Right lobe of liver (tissue), 4 donors: ENCODE measurements at regions not wholly inside any gene's neighbourhood (a gene's known extent, or its start where the extent isn't known, plus 50 kb on each side); places are given as distances from the start of the nearest gene placed in this dataset.

Experiments
- POLR2A ChIP-seq: fragments of 450-650 bp; IDR thresholded peaks from one replicate; pipeline ENCODE4 v1.6.1; 2017; ENCODE audit warnings: antibody characterized with exemption, mild to moderate bottlenecking
- TF ChIP-seq, protein P1 (sequence below), 4 donors: fragments of 200-600 bp in 3 of 4; fragments of 450-650 bp in 1 of 4; IDR thresholded peaks; one replicate each; pipeline versions ENCODE4 v1.5.1 to v1.8.0; 2016 to 2022; ENCODE audit warnings: antibody characterized with exemption in 4 of 4, mild to moderate bottlenecking in 2 of 4
- donor health status: DM: no; HTN: no; CAD: no.
- donor health status: DM: no; HTN: no; CAD: no.
- donor health status: DM: no; HTN: yes; CAD: no.

DNA sequence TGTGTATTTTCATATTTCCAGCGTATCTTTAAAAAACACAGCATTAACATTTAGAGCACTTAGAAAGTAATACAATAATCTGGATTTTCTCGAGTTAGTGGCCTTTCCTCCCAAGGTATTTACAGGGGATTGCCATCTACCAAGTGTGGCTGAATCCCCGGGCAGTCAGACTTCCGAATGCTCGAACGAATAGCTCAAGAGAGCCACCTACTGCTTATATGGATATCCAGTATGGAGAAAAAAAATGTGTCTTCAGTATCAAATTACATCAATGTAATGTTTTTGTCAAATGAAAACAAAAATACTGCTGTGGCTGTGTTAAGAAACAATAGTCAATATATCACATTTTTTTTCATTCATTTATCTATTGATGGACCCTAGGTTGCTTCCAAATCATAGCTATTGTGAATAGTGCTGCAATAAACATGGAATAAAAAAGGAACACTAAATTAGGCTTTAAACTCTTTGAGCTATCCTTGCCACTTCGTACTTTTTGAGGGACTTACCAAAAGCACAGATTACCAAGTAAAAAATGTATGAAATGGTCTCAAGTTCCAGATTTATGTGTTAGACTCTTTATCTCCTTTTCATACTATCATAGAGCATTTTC is 654.5 kb upstream of the PTCHD4 start:
- TF ChIP-seq POLR2A, result no peak
- TF ChIP-seq, protein P1, sequence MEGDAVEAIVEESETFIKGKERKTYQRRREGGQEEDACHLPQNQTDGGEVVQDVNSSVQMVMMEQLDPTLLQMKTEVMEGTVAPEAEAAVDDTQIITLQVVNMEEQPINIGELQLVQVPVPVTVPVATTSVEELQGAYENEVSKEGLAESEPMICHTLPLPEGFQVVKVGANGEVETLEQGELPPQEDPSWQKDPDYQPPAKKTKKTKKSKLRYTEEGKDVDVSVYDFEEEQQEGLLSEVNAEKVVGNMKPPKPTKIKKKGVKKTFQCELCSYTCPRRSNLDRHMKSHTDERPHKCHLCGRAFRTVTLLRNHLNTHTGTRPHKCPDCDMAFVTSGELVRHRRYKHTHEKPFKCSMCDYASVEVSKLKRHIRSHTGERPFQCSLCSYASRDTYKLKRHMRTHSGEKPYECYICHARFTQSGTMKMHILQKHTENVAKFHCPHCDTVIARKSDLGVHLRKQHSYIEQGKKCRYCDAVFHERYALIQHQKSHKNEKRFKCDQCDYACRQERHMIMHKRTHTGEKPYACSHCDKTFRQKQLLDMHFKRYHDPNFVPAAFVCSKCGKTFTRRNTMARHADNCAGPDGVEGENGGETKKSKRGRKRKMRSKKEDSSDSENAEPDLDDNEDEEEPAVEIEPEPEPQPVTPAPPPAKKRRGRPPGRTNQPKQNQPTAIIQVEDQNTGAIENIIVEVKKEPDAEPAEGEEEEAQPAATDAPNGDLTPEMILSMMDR (IDR thresholded peaks at IDR 0.05), result peak in 3 of 4 donors; percentile 35 to 47 (median 36)
